ENCODE measurements at regions not wholly inside any gene's neighbourhood (a gene's known extent, or its start where the extent isn't known, plus 50 kb on each side); places are given as distances from the start of the nearest gene placed in this dataset.

DNA sequence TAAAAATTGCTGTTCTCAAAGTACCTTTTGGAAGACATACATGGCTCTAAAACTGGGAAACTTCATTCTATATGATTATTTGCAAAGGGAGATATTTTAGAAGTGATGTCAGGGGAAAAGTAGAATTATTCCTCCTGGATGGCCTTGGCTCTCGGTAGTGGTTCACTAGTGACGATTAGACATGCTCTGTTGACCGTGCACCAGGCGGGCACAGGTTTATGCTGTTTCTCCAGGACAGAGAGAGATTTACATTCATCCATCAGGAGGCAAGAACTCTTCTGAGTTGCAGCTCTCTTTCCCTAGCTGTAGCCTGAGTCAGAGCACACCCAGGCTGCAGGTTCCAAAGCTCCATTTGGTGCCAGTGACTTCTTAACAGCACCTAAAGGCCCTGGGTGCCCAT lies 184.9 kb upstream of the WDR11 start:
- no peak for TF ChIP-seq ZNF274 (IDR thresholded peaks at IDR 0.05; ENCODE audit: borderline replicate concordance, extremely low read depth, low read length)
- TF ChIP-seq, protein P1, sequence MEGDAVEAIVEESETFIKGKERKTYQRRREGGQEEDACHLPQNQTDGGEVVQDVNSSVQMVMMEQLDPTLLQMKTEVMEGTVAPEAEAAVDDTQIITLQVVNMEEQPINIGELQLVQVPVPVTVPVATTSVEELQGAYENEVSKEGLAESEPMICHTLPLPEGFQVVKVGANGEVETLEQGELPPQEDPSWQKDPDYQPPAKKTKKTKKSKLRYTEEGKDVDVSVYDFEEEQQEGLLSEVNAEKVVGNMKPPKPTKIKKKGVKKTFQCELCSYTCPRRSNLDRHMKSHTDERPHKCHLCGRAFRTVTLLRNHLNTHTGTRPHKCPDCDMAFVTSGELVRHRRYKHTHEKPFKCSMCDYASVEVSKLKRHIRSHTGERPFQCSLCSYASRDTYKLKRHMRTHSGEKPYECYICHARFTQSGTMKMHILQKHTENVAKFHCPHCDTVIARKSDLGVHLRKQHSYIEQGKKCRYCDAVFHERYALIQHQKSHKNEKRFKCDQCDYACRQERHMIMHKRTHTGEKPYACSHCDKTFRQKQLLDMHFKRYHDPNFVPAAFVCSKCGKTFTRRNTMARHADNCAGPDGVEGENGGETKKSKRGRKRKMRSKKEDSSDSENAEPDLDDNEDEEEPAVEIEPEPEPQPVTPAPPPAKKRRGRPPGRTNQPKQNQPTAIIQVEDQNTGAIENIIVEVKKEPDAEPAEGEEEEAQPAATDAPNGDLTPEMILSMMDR (IDR thresholded peaks at IDR 0.05; ENCODE audit: control extremely low read depth in 1 of 3, insufficient read depth in 1 of 3, low read depth in 1 of 3, low read length in 3 of 3): no peak

Data from H1 (cell line).